ENCODE measurements at regions not wholly inside any gene's neighbourhood (a gene's known extent, or its start where the extent isn't known, plus 50 kb on each side); places are given as distances from the start of the nearest gene placed in this dataset.
"Not testable (repeated sequence)": the region's sequence is repeated elsewhere in the genome, so short reads cannot be mapped to it uniquely, and the experiment has no call there.

DNA sequence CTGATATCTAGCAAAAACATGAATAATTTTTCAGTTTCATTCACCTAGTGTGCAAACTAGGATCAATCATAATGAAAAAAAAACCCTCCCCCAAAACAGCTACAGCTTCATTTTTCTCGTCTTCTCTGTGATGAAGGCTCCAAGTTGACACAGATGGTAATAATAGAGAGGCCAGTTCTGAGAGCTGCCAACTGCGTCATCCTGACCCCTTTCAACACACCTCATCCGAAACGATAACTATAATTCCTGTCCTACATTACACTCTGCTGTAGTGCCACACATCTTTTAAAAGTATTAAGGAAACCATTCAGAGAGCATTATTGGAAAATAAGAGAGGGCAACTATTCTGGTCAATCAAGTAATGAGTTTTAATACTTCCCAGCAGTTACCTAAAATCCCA is 962.3 kb upstream of the ADAMTS5 start:
- DNase-seq; H3K27ac ChIP-seq; H3K4me3 ChIP-seq; intact Hi-C loops (cut with DNase I; ENCODE audit: low total_unique reads); H3K36me3 ChIP-seq; H3K27me3 ChIP-seq; H3K9me3 ChIP-seq; H3K4me1 ChIP-seq; in situ Hi-C loops (cut with MboI; ENCODE audit: low pct_ligation_motif_present in 1 of 4, low pct_unique_long_range_greater_than_20kb in 1 of 4, low sequenced_read_pairs in 3 of 4): not testable (repeated sequence)
- 60 to 83% methylated on average over 1 to 4 of the region's 4 CpGs for WGBS, 2 donors (ENCODE audit: low coverage in 1 of 2)

DNA sequence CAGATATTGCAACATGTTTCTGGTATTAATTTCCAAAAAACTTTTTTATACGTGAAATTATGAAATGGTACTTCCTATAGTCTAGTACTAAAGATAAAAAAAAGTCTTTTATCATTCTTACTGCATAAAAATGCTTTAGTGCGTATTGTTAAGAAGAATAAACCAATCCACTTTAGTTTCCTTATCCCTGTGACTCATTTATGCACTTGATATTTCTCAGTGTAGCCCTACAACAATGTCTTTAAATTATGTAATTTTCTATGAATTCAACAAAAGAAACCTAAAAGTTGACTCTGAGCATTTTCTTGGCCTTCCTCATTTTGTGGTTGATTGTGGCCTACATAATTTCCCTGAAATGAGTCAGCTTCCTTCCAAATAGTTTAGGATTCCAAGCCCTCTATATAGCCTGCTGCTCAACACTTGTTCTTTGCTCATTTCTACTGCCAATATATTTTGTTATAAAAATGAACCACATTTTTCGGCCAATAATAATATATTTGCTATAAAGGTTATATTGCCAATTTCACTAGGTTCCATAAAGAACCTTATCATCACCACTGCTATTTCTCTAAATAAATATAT is 961.7 kb upstream of the ADAMTS5 start:
- H3K9me3 ChIP-seq; H3K4me1 ChIP-seq; H3K4me3 ChIP-seq; DNase-seq; in situ Hi-C loops (cut with MboI; ENCODE audit: low pct_ligation_motif_present in 1 of 4, low pct_unique_long_range_greater_than_20kb in 1 of 4, low sequenced_read_pairs in 3 of 4); intact Hi-C loops (cut with DNase I; ENCODE audit: low total_unique reads); H3K27ac ChIP-seq; H3K36me3 ChIP-seq; H3K27me3 ChIP-seq: not testable (repeated sequence)
- 66 to 77% methylated on average over 3 of the region's 3 CpGs for WGBS, 2 donors (ENCODE audit: low coverage in 1 of 2)

DNA sequence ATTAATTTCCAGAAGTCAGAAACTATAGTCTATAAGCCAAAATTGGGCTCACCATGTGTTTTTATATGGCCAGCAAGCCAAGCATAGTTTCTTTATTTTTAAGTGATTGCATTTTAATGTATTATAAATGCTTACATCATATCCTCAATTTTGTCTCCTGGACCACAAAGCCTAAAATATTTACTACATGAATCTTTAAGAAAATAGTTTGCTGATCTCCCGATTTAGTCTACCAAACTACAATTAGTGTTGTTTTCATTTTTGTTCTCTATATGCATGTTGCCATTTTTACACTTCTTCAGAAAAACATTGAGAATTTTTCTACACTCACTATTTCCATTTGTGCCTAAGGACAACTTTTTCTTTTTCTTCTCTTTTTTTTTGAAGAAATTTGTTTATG is 954.5 kb upstream of the ADAMTS5 start:
- H3K9me3 ChIP-seq; H3K4me1 ChIP-seq; H3K4me3 ChIP-seq; H3K36me3 ChIP-seq; DNase-seq; H3K27ac ChIP-seq; H3K27me3 ChIP-seq; in situ Hi-C loops (cut with MboI; ENCODE audit: low pct_ligation_motif_present in 1 of 4, low pct_unique_long_range_greater_than_20kb in 1 of 4, low sequenced_read_pairs in 3 of 4); intact Hi-C loops (cut with DNase I; ENCODE audit: low total_unique reads): not testable (repeated sequence)
- WGBS, 2 donors (ENCODE audit: low coverage in 1 of 2), result 91 to 97% methylated on average over 1 of the region's 1 CpG

DNA sequence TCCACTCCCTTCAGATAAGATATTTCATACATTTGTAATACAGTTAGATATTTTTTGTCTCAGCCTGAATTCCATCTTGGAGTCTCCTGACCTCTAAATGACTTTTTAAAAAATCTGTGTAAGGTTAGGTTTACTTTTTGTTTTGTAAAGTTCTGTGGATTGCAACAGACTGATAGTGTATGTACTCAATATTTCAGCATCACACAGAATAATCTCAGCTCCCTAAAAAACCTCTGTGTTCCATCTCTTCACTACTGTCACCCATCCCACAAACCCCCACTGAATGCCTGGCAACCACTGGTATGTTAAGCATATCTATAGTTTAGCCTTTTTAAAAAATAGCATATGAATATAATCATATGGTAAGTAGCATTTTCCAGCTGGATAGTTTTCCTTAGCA is 951.1 kb upstream of the ADAMTS5 start:
- H3K9me3 ChIP-seq; DNase-seq; H3K27me3 ChIP-seq; in situ Hi-C loops (cut with MboI; ENCODE audit: low pct_ligation_motif_present in 1 of 4, low pct_unique_long_range_greater_than_20kb in 1 of 4, low sequenced_read_pairs in 3 of 4); H3K36me3 ChIP-seq; H3K4me1 ChIP-seq; intact Hi-C loops (cut with DNase I; ENCODE audit: low total_unique reads); H3K4me3 ChIP-seq; H3K27ac ChIP-seq: not testable (repeated sequence)

DNA sequence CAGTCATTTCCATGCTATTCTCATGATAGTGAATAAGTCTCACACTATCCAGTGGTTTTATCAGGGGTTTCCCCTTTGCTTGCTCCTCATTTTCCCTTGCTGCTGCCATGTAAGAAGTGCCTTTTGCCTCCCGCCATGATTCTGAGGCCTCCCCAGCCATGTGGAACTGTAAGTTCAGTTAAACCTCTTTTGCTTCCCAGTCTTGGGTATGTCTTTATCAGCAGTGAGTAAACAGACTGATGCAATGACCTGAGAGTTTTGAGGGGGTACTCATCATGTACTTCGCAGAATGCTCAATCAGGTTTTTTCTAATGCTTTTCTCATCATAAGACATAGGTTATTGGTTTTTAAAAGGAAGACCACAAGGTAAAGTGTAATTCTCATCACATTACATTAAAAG is 949.4 kb upstream of the ADAMTS5 start:
- H3K36me3 ChIP-seq; DNase-seq; H3K27me3 ChIP-seq; H3K4me1 ChIP-seq; H3K9me3 ChIP-seq; intact Hi-C loops (cut with DNase I; ENCODE audit: low total_unique reads); in situ Hi-C loops (cut with MboI; ENCODE audit: low pct_ligation_motif_present in 1 of 4, low pct_unique_long_range_greater_than_20kb in 1 of 4, low sequenced_read_pairs in 3 of 4); H3K4me3 ChIP-seq; H3K27ac ChIP-seq: not testable (repeated sequence)
- 88 to 100% methylated on average over 2 of the region's 2 CpGs for WGBS, 2 donors (ENCODE audit: low coverage in 1 of 2)

DNA sequence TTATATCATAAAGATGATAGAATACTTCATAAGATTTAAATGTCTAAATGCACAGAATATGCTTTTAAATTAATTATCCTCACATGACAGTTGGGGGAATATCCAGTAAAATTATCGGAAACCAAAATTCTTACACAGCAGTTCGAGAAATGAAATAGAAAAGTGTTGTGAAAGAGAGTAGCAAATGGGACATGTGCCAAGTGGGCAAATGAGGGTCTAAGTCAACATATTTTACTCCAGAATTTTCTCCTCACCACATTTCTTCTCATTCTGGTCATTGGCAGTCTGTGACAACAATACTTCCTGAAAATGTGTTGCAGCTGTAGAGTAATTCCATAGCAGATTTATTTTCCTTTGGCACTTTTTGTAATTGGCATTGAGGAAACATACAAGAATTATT is 945.2 kb upstream of the ADAMTS5 start:
- intact Hi-C loops (cut with DNase I; ENCODE audit: low total_unique reads); H3K27ac ChIP-seq; H3K9me3 ChIP-seq; in situ Hi-C loops (cut with MboI; ENCODE audit: low pct_ligation_motif_present in 1 of 4, low pct_unique_long_range_greater_than_20kb in 1 of 4, low sequenced_read_pairs in 3 of 4); H3K27me3 ChIP-seq; H3K4me3 ChIP-seq; H3K36me3 ChIP-seq; DNase-seq; H3K4me1 ChIP-seq: not testable (repeated sequence)
- WGBS, 2 donors (ENCODE audit: low coverage in 1 of 2), result 49 to 87% methylated on average over 2 of the region's 2 CpGs

DNA sequence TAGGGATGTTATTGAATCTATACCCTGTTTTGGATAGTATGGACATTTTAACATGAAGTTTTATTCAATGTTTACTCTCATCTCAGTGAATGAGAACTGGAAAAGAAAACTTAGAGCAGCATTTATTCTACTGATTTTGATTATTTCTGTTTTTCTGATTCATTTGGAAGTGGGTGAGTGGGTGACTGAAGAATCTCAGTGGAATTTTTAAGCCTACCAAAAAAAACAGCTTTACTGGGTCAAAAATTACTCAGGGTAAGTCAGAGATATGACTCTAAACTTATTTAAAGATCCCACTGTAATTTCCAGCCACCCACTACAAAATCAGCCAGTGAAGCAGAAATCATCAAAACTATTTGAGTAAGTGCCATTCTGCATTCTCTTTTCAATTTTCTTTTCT is 942.6 kb upstream of the ADAMTS5 start:
- intact Hi-C loops (cut with DNase I; ENCODE audit: low total_unique reads); H3K4me3 ChIP-seq; in situ Hi-C loops (cut with MboI; ENCODE audit: low pct_ligation_motif_present in 1 of 4, low pct_unique_long_range_greater_than_20kb in 1 of 4, low sequenced_read_pairs in 3 of 4); DNase-seq; H3K4me1 ChIP-seq; H3K9me3 ChIP-seq; H3K27ac ChIP-seq; H3K27me3 ChIP-seq; H3K36me3 ChIP-seq: not testable (repeated sequence)

DNA sequence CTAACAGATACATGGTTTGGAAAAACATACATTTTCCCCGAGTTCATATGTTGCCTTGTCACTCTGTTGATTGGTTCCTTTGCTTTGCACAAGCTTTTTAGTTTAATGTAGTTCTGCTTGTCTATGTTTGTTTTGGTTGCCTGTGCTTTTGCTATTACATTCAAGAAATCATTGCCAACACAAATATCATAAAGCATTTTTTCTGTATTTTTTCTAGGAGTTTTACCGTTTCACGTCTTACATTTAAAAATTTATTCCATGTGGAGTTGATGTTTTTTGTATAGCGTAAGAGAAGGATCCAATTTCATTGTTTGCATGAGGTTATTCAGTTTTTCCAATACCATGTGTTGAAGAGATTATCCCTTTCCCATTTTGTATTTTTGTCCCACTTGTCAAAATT is 941.9 kb upstream of the ADAMTS5 start:
- 78 to 80% methylated on average over 4 of the region's 4 CpGs for WGBS, 2 donors (ENCODE audit: low coverage in 1 of 2)
- in situ Hi-C loops (cut with MboI; ENCODE audit: low pct_ligation_motif_present in 1 of 4, low pct_unique_long_range_greater_than_20kb in 1 of 4, low sequenced_read_pairs in 3 of 4); intact Hi-C loops (cut with DNase I; ENCODE audit: low total_unique reads): not testable (repeated sequence)

More for the DNA sequence above, 941.9 kb upstream of the ADAMTS5 start:
- not testable (repeated sequence) for H3K27ac ChIP-seq, H3K9me3 ChIP-seq, H3K36me3 ChIP-seq, H3K4me3 ChIP-seq, H3K27me3 ChIP-seq, H3K4me1 ChIP-seq, DNase-seq

Measured in transverse colon (tissue), 4 donors.